Upper lobe of right lung (tissue), 1 donor: ENCODE measurements at regions not wholly inside any gene's neighbourhood (a gene's known extent, or its start where the extent isn't known, plus 50 kb on each side); places are given as distances from the start of the nearest gene placed in this dataset.
"Not testable (repeated sequence)": the region's sequence is repeated elsewhere in the genome, so short reads cannot be mapped to it uniquely, and the experiment has no call there.

Experiments used
- ATAC-seq: fragments of 200-7000 bp; cut with Tn5 transposase; one replicate; pipeline ENCODE4 v1.9.1; 2020; ENCODE audit warnings: mild to moderate bottlenecking, moderate library complexity
- DNase-seq: peaks from one replicate; pipeline ENCODE4 v3.0.0-alpha.2; 2020
- H3K27ac ChIP-seq: fragments of 200-600 bp; one replicate; pipeline ENCODE4 v1.8.0; 2022
- H3K27me3 ChIP-seq: fragments of 200-600 bp; one replicate; pipeline ENCODE4 v1.8.0; 2022; ENCODE audit warnings: mild to moderate bottlenecking
- H3K36me3 ChIP-seq: fragments of 200-600 bp; one replicate; pipeline ENCODE4 v1.8.0; 2022
- H3K4me1 ChIP-seq: fragments of 200-600 bp; one replicate; pipeline ENCODE4 v1.8.0; 2022
- H3K4me3 ChIP-seq: fragments of 200-600 bp; one replicate; pipeline ENCODE4 v1.8.0; 2022; ENCODE audit warnings: mild to moderate bottlenecking
- H3K9me3 ChIP-seq: fragments of 200-600 bp; one replicate; pipeline ENCODE4 v1.8.0; 2022
- CTCF ChIP-seq: fragments of 200-600 bp; IDR thresholded peaks from one replicate; pipeline ENCODE4 v1.8.0; 2022; ENCODE audit warnings: antibody characterized with exemption
- intact Hi-C: fragments of 100-400 bp; cut with DNase I; formaldehyde crosslinking; loops from one replicate; pipeline ENCODE4 v1.11.0; 2022
- donor health status: DM: no; HTN: yes; CAD: no; lungs with severe emphysema.

- intact Hi-C loops, result no loop called here
- no peak for TF ChIP-seq CTCF
- ATAC-seq, result no peak
- H3K36me3 ChIP-seq, result no peaks in the 10 kb centered on the region
- H3K27me3 ChIP-seq, result no peaks in the 10 kb centered on the region
- H3K27ac ChIP-seq, result no peak overlapping the region
- H3K4me3 ChIP-seq, result no peak overlapping the region
- no peaks in the 10 kb centered on the region for H3K9me3 ChIP-seq
- no peak for DNase-seq
- peaks cover 4% of the 10 kb centered on the region for H3K4me1 ChIP-seq
Observed at GRCh38 chr20:25991051-25991755, 294.6 kb upstream of the ZNF337 start.

GRCh38 chr20:25989686-25990085 lies 293.0 kb upstream of the ZNF337 start:
- ATAC-seq, H3K4me1 ChIP-seq, H3K27me3 ChIP-seq, H3K36me3 ChIP-seq, H3K9me3 ChIP-seq, intact Hi-C loops, H3K27ac ChIP-seq, H3K4me3 ChIP-seq: not testable (repeated sequence)
- peak; percentile 33 for DNase-seq

- peak; percentile 46 for DNase-seq
- H3K4me1 ChIP-seq, result peaks cover 4% of the 10 kb centered on the region
- TF ChIP-seq CTCF, result no peak
- no peak for ATAC-seq
- no peak overlapping the region for H3K27ac ChIP-seq
- no peaks in the 10 kb centered on the region for H3K27me3 ChIP-seq
- H3K9me3 ChIP-seq, result no peaks in the 10 kb centered on the region
- no peaks in the 10 kb centered on the region for H3K36me3 ChIP-seq
- H3K4me3 ChIP-seq, result no peak overlapping the region
- intact Hi-C loops, result no loop called here
Observed at GRCh38 chr20:25989196-25989595, 292.5 kb upstream of the ZNF337 start.

GRCh38 chr20:25987928-25988560 lies 291.4 kb upstream of the ZNF337 start:
- intact Hi-C loops, H3K9me3 ChIP-seq, ATAC-seq, H3K27ac ChIP-seq, H3K4me1 ChIP-seq, H3K36me3 ChIP-seq, H3K4me3 ChIP-seq, H3K27me3 ChIP-seq: not testable (repeated sequence)
- peak; percentile 31 for DNase-seq

GRCh38 chr20:25987073-25987927 lies 290.6 kb upstream of the ZNF337 start:
- no peaks in the 10 kb centered on the region for H3K36me3 ChIP-seq
- ATAC-seq (peak; percentile 60), DNase-seq (peak; percentile 72)
- intact Hi-C loops, result no loop called here
- H3K27ac ChIP-seq, result no peak overlapping the region
- H3K9me3 ChIP-seq, result no peaks in the 10 kb centered on the region
- peak overlapping the region; percentile 40 for H3K4me3 ChIP-seq
- H3K4me1 ChIP-seq, result peaks cover 4% of the 10 kb centered on the region
- peak; percentile 33 for TF ChIP-seq CTCF
- H3K27me3 ChIP-seq, result no peaks in the 10 kb centered on the region

GRCh38 chr20:25985597-25985996 lies 288.9 kb upstream of the ZNF337 start:
- Histone ChIP-seq H3K27me3 (no peaks in the 10 kb centered on the region), H3K4me1 (peaks cover 4% of the 10 kb centered on the region), H3K4me3 (no peak overlapping the region), H3K9me3 (no peaks in the 10 kb centered on the region), H3K27ac (no peak overlapping the region), H3K36me3 (no peaks in the 10 kb centered on the region)
- DNase-seq (peak; percentile 38), ATAC-seq (no peak)
- intact Hi-C loops, result no loop called here
- no peak for TF ChIP-seq CTCF
